Smooth muscle cell (in vitro differentiated cells): ENCODE measurements at regions not wholly inside any gene's neighbourhood (a gene's known extent, or its start where the extent isn't known, plus 50 kb on each side); places are given as distances from the start of the nearest gene placed in this dataset.

ENCODE experiments used
- DNase-seq: peaks from one replicate; lab custom pipeline; 2025; ENCODE audit not compliant: unreplicated experiment; lab: John Stamatoyannopoulos, UW
- H2AFZ ChIP-seq: fragments of 200-600 bp; sonication (generic); 2 replicates; pipeline ENCODE4 v1.6.0; 2016; ENCODE audit warnings: antibody characterized with exemption, low read depth, mild to moderate bottlenecking
- H3F3A ChIP-seq: fragments of 200-600 bp; sonication (generic); 2 replicates; pipeline ENCODE4 v1.6.0; 2017; ENCODE audit warnings: antibody characterized with exemption, low read depth
- H3K27ac ChIP-seq: fragments of 200-600 bp; sonication (generic); 2 replicates; pipeline ENCODE4 v1.5.1; 2016; ENCODE audit warnings: low read depth, mild to moderate bottlenecking
- H3K27me3 ChIP-seq: fragments of 200-600 bp; sonication (generic); 2 replicates; pipeline ENCODE4 v1.6.1; 2016; ENCODE audit warnings: low read depth, mild to moderate bottlenecking
- H3K36me3 ChIP-seq: fragments of 200-600 bp; sonication (generic); 2 replicates; pipeline ENCODE4 v1.5.1; 2016; ENCODE audit warnings: low read depth
- H3K4me1 ChIP-seq: fragments of 200-600 bp; sonication (generic); 2 replicates; pipeline ENCODE4 v1.5.1; 2016; ENCODE audit warnings: low read depth
- H3K4me2 ChIP-seq: fragments of 200-600 bp; sonication (generic); 2 replicates; pipeline ENCODE4 v1.6.0; 2016; ENCODE audit warnings: mild to moderate bottlenecking
- H3K4me3 ChIP-seq: fragments of 200-600 bp; sonication (generic); 2 replicates; pipeline ENCODE4 v1.5.1; 2016; ENCODE audit warnings: mild to moderate bottlenecking
- H3K79me2 ChIP-seq: fragments of 200-600 bp; sonication (generic); 2 replicates; pipeline ENCODE4 v1.6.0; 2016; ENCODE audit warnings: low read depth, mild to moderate bottlenecking
- H3K9ac ChIP-seq: fragments of 200-600 bp; sonication (generic); 2 replicates; pipeline ENCODE4 v1.6.0; 2016; ENCODE audit warnings: low read depth
- H3K9me3 ChIP-seq: fragments of 200-600 bp; sonication (generic); replicated peaks from 2 replicates; pipeline ENCODE4 v1.5.1; 2016; ENCODE audit warnings: low read depth
- H4K20me1 ChIP-seq: fragments of 200-600 bp; sonication (generic); 2 replicates; pipeline ENCODE4 v1.6.0; 2016; ENCODE audit warnings: low read depth
- WGBS: methylation state at CpG from one replicate; pipeline ENCODE4 v1.1.7; 2016; ENCODE audit warnings: low lambda C conversion rate; 5-methylcytosine and 5-hydroxymethylcytosine counted together
- TF ChIP-seq, protein P1 (sequence below): fragments of 200-600 bp; sonication (generic); IDR thresholded peaks from 2 replicates; pipeline ENCODE4 v1.5.1; 2017; ENCODE audit warnings: borderline replicate concordance, mild to moderate bottlenecking, antibody characterized with exemption; ENCODE audit not compliant: insufficient read depth, poor library complexity, severe bottlenecking

DNA sequence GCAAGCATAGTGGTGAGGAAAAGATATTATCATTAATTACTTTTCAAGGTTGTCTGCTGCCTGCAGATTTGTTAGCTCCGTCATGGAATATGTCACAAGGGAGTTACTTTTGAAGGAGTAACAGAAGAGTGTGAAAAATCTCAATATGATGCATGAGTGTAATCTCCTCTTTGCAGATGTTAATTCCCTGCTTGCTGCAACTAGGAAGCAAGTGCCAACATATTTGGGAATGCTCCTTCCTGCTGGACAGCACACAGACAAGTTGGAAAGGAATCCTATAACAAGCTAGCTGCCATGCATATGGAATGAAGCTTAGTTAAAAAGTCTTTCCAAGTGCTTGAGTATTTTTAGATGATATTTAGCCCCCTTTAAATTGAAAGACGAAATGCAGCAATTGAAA is 2023.6 kb upstream of the CDH6 start:
- no peak overlapping the region for H2AFZ ChIP-seq
- H3K36me3 ChIP-seq, result no peaks in the 10 kb centered on the region
- TF ChIP-seq, protein P1, sequence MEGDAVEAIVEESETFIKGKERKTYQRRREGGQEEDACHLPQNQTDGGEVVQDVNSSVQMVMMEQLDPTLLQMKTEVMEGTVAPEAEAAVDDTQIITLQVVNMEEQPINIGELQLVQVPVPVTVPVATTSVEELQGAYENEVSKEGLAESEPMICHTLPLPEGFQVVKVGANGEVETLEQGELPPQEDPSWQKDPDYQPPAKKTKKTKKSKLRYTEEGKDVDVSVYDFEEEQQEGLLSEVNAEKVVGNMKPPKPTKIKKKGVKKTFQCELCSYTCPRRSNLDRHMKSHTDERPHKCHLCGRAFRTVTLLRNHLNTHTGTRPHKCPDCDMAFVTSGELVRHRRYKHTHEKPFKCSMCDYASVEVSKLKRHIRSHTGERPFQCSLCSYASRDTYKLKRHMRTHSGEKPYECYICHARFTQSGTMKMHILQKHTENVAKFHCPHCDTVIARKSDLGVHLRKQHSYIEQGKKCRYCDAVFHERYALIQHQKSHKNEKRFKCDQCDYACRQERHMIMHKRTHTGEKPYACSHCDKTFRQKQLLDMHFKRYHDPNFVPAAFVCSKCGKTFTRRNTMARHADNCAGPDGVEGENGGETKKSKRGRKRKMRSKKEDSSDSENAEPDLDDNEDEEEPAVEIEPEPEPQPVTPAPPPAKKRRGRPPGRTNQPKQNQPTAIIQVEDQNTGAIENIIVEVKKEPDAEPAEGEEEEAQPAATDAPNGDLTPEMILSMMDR, result no peak
- H3K9me3 ChIP-seq, result no peaks in the 10 kb centered on the region
- H3K79me2 ChIP-seq, result no peaks in the 10 kb centered on the region
- 66% methylated on average over 2 of the region's 2 CpGs for WGBS
- no peak overlapping the region for H3K4me2 ChIP-seq
- H3K27ac ChIP-seq, result no peak overlapping the region
- H3K4me3 ChIP-seq, result no peak overlapping the region
- H4K20me1 ChIP-seq, result no peaks in the 10 kb centered on the region
- peaks cover 4% of the 10 kb centered on the region for H3K4me1 ChIP-seq
- DNase-seq, result no peak
- no peaks in the 10 kb centered on the region for H3F3A ChIP-seq
- no peaks in the 10 kb centered on the region for H3K27me3 ChIP-seq
- no peak overlapping the region for H3K9ac ChIP-seq

DNA sequence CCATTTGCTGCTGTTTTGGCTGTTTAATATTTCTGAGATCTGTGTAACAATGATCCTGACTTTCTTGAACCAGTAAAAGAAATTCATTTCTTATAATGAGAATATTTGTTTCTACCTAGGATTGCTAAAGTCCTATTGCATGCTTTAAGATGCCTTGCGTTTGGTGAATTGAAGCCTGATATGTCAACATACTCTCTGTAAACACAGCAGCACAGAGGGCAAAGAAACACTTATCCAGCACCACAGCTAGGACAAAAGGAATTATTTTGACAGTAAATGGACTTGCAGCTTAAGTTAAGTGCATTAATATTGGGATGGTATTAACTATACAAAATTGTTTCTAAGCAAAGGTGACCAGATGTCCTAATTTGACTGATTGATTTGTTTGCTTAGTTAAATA is 2031.2 kb upstream of the CDH6 start:
- Histone ChIP-seq H2AFZ (no peak overlapping the region), H3K9me3 (no peaks in the 10 kb centered on the region), H3K4me3 (no peak overlapping the region), H4K20me1 (no peaks in the 10 kb centered on the region), H3K36me3 (no peaks in the 10 kb centered on the region), H3K79me2 (no peaks in the 10 kb centered on the region), H3K27me3 (no peaks in the 10 kb centered on the region), H3K9ac (no peak overlapping the region), H3K4me2 (no peak overlapping the region), H3F3A (no peaks in the 10 kb centered on the region), H3K27ac (no peak overlapping the region), H3K4me1 (peaks cover 13% of the 10 kb centered on the region)
- WGBS, result 77% methylated on average over 1 of the region's 1 CpG
- no peak for DNase-seq
- TF ChIP-seq, protein P1, result no peak

DNA sequence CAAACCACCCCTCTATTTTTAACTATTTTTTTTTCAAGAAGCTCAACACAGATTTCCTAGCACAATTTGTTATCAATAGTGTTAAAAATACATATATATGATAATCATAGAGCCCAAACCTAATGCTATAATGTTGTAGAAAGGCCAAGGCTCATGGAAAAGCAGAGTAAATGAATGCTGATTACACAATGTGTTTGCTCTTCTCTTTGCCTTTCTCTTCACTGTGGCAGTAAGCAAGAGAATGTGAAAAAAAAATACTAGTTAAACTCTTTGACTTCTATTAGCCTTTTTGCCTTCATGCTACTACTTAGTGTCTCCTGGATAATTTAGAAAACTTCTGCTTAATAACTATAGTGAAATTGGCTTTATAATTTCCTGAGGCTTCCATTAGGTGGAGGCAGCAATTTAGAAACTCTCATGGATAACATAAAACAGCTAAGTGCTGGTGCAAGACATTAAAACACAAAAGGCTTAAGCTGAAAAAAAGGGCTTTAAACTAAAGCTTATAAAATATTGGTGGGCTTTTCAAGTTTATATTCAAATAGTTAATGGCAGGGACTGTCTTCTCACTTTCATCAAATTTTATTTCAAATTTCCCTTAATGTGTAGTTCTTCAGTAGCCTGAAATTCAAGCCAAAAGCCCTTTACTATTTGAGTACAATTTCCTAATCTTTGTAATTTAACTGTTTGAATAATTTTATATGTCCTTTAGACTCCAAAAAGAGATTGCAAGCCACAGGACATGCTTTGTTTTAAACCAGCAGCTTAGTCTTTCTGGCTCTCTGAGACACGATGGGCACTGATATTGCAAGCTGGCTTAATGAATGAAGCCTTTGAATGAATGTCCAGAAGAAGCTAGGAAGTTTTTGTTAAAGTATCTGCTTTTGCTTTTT is 2031.8 kb upstream of the CDH6 start:
- Histone ChIP-seq H3K79me2 (no peaks in the 10 kb centered on the region), H3K9ac (no peak overlapping the region), H3K27me3 (no peaks in the 10 kb centered on the region), H3K9me3 (no peaks in the 10 kb centered on the region), H3K4me2 (no peak overlapping the region), H3K27ac (no peak overlapping the region), H3K4me1 (peaks cover 13% of the 10 kb centered on the region), H3K36me3 (no peaks in the 10 kb centered on the region), H3K4me3 (no peak overlapping the region), H4K20me1 (no peaks in the 10 kb centered on the region), H2AFZ (peak overlapping the region; percentile 16), H3F3A (no peaks in the 10 kb centered on the region)
- DNase-seq, result no peak
- 53% methylated on average over 1 of the region's 1 CpG for WGBS
- TF ChIP-seq, protein P1, result no peak

DNA sequence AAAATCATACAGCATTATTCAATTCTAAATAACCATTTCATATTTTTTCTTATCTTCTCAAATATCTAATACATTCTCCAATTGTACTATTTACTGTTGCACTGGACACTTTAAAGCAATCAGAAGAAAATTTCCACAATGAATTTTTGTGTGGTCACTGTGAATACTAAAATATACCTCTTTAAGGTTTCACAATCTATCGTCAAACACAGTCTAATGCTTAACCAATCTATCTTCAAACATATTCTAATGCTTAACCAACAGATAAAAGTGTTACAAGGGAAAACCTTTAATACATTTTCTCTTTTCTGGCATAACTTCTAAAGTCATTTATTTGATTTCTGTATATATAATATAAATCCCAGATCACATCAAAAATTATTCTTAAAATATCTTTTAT is 2035.5 kb upstream of the CDH6 start:
- Histone ChIP-seq H2AFZ (no peak overlapping the region), H3K79me2 (no peaks in the 10 kb centered on the region), H3F3A (no peaks in the 10 kb centered on the region), H3K9ac (no peak overlapping the region), H3K4me2 (no peak overlapping the region), H3K27me3 (no peaks in the 10 kb centered on the region), H3K9me3 (no peaks in the 10 kb centered on the region), H3K36me3 (no peaks in the 10 kb centered on the region), H4K20me1 (no peaks in the 10 kb centered on the region), H3K27ac (no peak overlapping the region), H3K4me3 (no peak overlapping the region), H3K4me1 (peaks cover 13% of the 10 kb centered on the region)
- 92% methylated on average over 1 of the region's 1 CpG for WGBS
- TF ChIP-seq, protein P1, result no peak
- no peak for DNase-seq
